ENCODE measurements at regions not wholly inside any gene's neighbourhood (a gene's known extent, or its start where the extent isn't known, plus 50 kb on each side); places are given as distances from the start of the nearest gene placed in this dataset.

GRCh38 chr12:77629141-77629540 is 201.6 kb upstream of the NAV3 start:
- no peak for TF ChIP-seq CTCF (IDR thresholded peaks at IDR 0.05)
- no peak for TF ChIP-seq EZH2phosphoT487 (IDR thresholded peaks at IDR 0.05)

All from neural progenitor cell (in vitro differentiated cells).